Thyroid gland (tissue), 4 donors: ENCODE measurements at regions not wholly inside any gene's neighbourhood (a gene's known extent, or its start where the extent isn't known, plus 50 kb on each side); places are given as distances from the start of the nearest gene placed in this dataset.

Experiments
- POLR2A ChIP-seq, 2 donors: fragments of 450-650 bp; IDR thresholded peaks; one replicate each; pipeline ENCODE4 v1.6.1; 2017; ENCODE audit warnings: antibody characterized with exemption in 2 of 2, mild to moderate bottlenecking in 2 of 2, moderate library complexity in 1 of 2
- TF ChIP-seq, protein P1 (sequence below), 6 experiments: fragments of 200-600 bp in 3 of 6; fragments of 450-650 bp in 3 of 6; sonication (generic) in 3 of 6; IDR thresholded peaks; one replicate each; pipeline ENCODE4 v1.5.1; 2016 to 2019; ENCODE audit warnings: antibody characterized with exemption in 6 of 6, mild to moderate bottlenecking in 2 of 6, inconsistent platforms in 1 of 6, moderate library complexity in 1 of 6

DNA sequence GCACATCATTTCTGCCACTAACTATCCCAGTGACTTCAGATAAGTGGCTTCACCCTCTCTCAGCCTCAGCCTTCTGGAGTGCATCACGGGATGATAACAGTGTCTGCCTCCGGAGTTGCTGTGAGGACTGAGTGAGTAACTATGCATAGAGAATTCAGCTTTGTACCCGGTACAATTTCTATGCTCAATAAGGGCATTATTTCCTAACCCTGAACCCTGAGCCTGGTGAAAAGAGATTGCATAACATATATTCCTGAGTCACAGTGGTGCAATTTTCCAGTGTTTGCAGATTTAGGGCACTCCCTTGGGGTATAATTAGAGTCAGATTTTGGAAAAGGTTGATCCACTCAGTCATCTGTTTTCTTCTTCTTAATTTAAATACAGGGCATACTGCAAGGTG is 181.1 kb downstream of the PTPN11 start:
- TF ChIP-seq, protein P1, sequence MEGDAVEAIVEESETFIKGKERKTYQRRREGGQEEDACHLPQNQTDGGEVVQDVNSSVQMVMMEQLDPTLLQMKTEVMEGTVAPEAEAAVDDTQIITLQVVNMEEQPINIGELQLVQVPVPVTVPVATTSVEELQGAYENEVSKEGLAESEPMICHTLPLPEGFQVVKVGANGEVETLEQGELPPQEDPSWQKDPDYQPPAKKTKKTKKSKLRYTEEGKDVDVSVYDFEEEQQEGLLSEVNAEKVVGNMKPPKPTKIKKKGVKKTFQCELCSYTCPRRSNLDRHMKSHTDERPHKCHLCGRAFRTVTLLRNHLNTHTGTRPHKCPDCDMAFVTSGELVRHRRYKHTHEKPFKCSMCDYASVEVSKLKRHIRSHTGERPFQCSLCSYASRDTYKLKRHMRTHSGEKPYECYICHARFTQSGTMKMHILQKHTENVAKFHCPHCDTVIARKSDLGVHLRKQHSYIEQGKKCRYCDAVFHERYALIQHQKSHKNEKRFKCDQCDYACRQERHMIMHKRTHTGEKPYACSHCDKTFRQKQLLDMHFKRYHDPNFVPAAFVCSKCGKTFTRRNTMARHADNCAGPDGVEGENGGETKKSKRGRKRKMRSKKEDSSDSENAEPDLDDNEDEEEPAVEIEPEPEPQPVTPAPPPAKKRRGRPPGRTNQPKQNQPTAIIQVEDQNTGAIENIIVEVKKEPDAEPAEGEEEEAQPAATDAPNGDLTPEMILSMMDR (IDR thresholded peaks at IDR 0.05) = no peak
- no peak for TF ChIP-seq POLR2A (IDR thresholded peaks at IDR 0.05)
